Liver (tissue), 8 donors: ENCODE measurements at regions not wholly inside any gene's neighbourhood (a gene's known extent, or its start where the extent isn't known, plus 50 kb on each side); places are given as distances from the start of the nearest gene placed in this dataset.

Experiments used
- DNase-seq: peaks from one replicate; pipeline ENCODE4 v3.0.0-alpha.2; 2017; ENCODE audit warnings: low spot score
- H3K27ac ChIP-seq, 2 donors: one replicate each; pipeline ENCODE4 v1.7.0; 2013; ENCODE audit warnings: inconsistent platforms in 2 of 2, low read length in 2 of 2, control low read depth in 1 of 2, low read depth in 1 of 2, mild to moderate bottlenecking in 1 of 2
- H3K27me3 ChIP-seq, 4 donors: one replicate each; pipeline versions ENCODE4 v1.6.1 to v1.7.0; 2013; ENCODE audit warnings: low read length in 3 of 4, inconsistent platforms in 1 of 4, mild to moderate bottlenecking in 1 of 4, moderate library complexity in 1 of 4; ENCODE audit not compliant: control insufficient read depth in 4 of 4, insufficient read depth in 4 of 4
- H3K36me3 ChIP-seq, 4 donors: one replicate each; pipeline versions ENCODE4 v1.6.1 to v1.7.0; 2013; ENCODE audit warnings: low read length in 3 of 4, mild to moderate bottlenecking in 3 of 4, low read depth in 1 of 4, moderate library complexity in 1 of 4; ENCODE audit not compliant: control insufficient read depth in 4 of 4, insufficient read depth in 3 of 4
- H3K4me1 ChIP-seq, 4 donors: one replicate each; pipeline versions ENCODE4 v1.6.1 to v1.7.0; 2013; ENCODE audit warnings: low read length in 3 of 4, mild to moderate bottlenecking in 3 of 4, moderate library complexity in 1 of 4; ENCODE audit not compliant: control insufficient read depth in 4 of 4, insufficient read depth in 4 of 4
- H3K4me3 ChIP-seq, 3 donors: one replicate each; pipeline versions ENCODE4 v1.6.1 to v1.7.0; 2013; ENCODE audit warnings: low read length in 3 of 3, control low read depth in 1 of 3, low read depth in 1 of 3, mild to moderate bottlenecking in 1 of 3
- H3K9ac ChIP-seq, 2 donors: one replicate each; pipeline ENCODE4 v1.7.0; 2013; ENCODE audit warnings: low read length in 2 of 2, mild to moderate bottlenecking in 2 of 2, moderate library complexity in 2 of 2, control low read depth in 1 of 2, low read depth in 1 of 2
- H3K9me3 ChIP-seq, 4 donors: one replicate each; pipeline versions ENCODE4 v1.6.1 to v1.7.0; 2013; ENCODE audit warnings: low read length in 3 of 4; ENCODE audit not compliant: control insufficient read depth in 4 of 4
- EGR1 ChIP-seq, 2 donors: IDR thresholded peaks; 2 replicates each; pipeline ENCODE4 v1.6.1; 2016 to 2018; ENCODE audit warnings: antibody characterized with exemption in 2 of 2, low read depth in 2 of 2
- FOXA1 ChIP-seq: IDR thresholded peaks from 2 replicates; pipeline ENCODE4 v1.6.1; 2016; ENCODE audit warnings: antibody characterized with exemption
- FOXA2 ChIP-seq: IDR thresholded peaks from 2 replicates; pipeline ENCODE4 v1.6.1; 2016; ENCODE audit warnings: antibody characterized with exemption
- GABPA ChIP-seq, 2 donors: IDR thresholded peaks in 1 of 2; conservative IDR thresholded peaks in 1 of 2; 2 replicates each; pipeline ENCODE4 v1.6.1; 2016; ENCODE audit warnings: antibody characterized with exemption in 2 of 2, mild to moderate bottlenecking in 1 of 2, moderate library complexity in 1 of 2
- HNF4A ChIP-seq, 2 donors: conservative IDR thresholded peaks; 2 replicates each; pipeline ENCODE4 v1.6.1; 2016; ENCODE audit warnings: antibody characterized with exemption in 2 of 2, mild to moderate bottlenecking in 2 of 2
- HNF4G ChIP-seq: IDR thresholded peaks from 2 replicates; pipeline ENCODE4 v1.6.1; 2016; ENCODE audit warnings: antibody characterized with exemption
- JUND ChIP-seq, 2 donors: IDR thresholded peaks; 2 replicates each; pipeline ENCODE4 v1.6.1; 2016; ENCODE audit warnings: antibody characterized with exemption in 2 of 2
- NR2F2 ChIP-seq: IDR thresholded peaks from 2 replicates; pipeline ENCODE4 v1.6.1; 2016; ENCODE audit warnings: antibody characterized with exemption
- RAD21 ChIP-seq, 2 donors: IDR thresholded peaks; 2 replicates each; pipeline ENCODE4 v1.6.1; 2016; ENCODE audit warnings: antibody characterized with exemption in 2 of 2, mild to moderate bottlenecking in 2 of 2
- RXRA ChIP-seq, 2 donors: IDR thresholded peaks; 2 replicates each; pipeline ENCODE4 v1.6.1; 2017 to 2018; ENCODE audit warnings: antibody characterized with exemption in 2 of 2, mild to moderate bottlenecking in 1 of 2
- SP1 ChIP-seq: IDR thresholded peaks from 2 replicates; pipeline ENCODE4 v1.6.1; 2018; ENCODE audit warnings: antibody characterized with exemption, mild to moderate bottlenecking
- TAF1 ChIP-seq: conservative IDR thresholded peaks from 2 replicates; pipeline ENCODE4 v1.6.1; 2016; ENCODE audit warnings: antibody characterized with exemption, mild to moderate bottlenecking
- YY1 ChIP-seq: IDR thresholded peaks from 2 replicates; pipeline ENCODE4 v1.6.1; 2016; ENCODE audit warnings: antibody characterized with exemption, mild to moderate bottlenecking
- WGBS: extraction: QIAGEN DNeasy Blood & Tissue Kit; methylation state at CpG from one replicate; pipeline ENCODE4 v1.1.7; 2013; 5-methylcytosine and 5-hydroxymethylcytosine counted together
- TF ChIP-seq, protein P1 (sequence below): IDR thresholded peaks from 2 replicates; pipeline ENCODE4 v1.6.1; 2016; ENCODE audit warnings: antibody characterized with exemption
- TF ChIP-seq, protein P2 (sequence below): IDR thresholded peaks from 2 replicates; pipeline ENCODE4 v1.6.1; 2016; ENCODE audit warnings: antibody characterized with exemption, mild to moderate bottlenecking
- TF ChIP-seq, protein P3 (sequence below): IDR thresholded peaks from 2 replicates; pipeline ENCODE4 v1.6.1; 2016; ENCODE audit warnings: antibody characterized with exemption
- TF ChIP-seq, protein P4 (sequence below): IDR thresholded peaks from 2 replicates; pipeline ENCODE4 v1.6.1; 2016; ENCODE audit warnings: antibody characterized with exemption
- TF ChIP-seq, protein P5 (sequence below): fragments of 150-350 bp; IDR thresholded peaks from 2 replicates; pipeline ENCODE4 v1.5.1; 2017; ENCODE audit warnings: improper control_type of control experiment, low read depth, low read length; ENCODE audit not compliant: missing input control
- donor health status: healthy.
- donor health status: healthy.
- donor health status: healthy.
- donor health status: healthy.
- donor health status: healthy.

DNA sequence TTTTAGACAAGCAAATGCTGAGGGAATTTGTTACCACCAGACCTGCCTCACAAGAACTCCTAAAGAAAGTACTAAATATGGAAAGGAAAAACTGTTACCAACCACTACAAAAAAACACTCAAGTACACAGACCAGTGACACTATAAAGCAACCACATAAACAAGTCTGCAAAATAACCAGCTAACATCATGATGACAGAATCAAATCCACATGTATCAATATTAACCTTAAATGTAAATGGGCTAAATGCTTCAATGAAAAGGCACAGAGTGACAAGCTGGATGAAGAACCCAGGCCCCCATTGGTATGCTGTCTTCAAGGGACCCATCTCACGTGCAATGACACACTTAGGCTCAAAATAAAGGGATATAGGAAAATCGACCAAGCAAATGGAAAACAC lies 529.9 kb upstream of the CAMK1G start:
- no peak overlapping the region for H3K4me3 ChIP-seq

DNA sequence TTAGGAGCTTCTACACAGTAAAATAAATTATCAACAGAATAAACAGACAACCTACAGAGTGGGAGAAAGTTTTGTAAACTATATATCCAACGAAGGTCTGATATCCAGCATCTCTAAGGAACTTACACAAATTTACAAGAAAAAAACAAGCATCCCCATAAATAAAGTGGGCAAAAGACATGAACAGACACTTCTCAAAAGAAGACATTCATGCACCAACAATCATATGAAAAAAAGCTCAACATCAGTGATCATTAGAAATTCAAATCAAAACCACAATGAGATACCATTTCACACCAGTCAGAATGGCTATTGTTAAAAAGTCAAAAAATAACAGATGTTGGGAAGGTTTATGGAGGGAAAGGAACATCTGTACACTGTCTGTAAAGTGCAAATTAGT lies 526.4 kb upstream of the CAMK1G start:
- Histone ChIP-seq H3K4me1 (no peaks in the 10 kb centered on the region), H3K9ac (no peak overlapping the region), H3K4me3 (no peak overlapping the region), H3K9me3 (no peaks in the 10 kb centered on the region), H3K36me3 (no peaks in the 10 kb centered on the region), H3K27me3 (no peaks in the 10 kb centered on the region), H3K27ac (no peak overlapping the region)
- DNase-seq: no peak
- no peak for TF ChIP-seq FOXA2
- TF ChIP-seq, protein P1, sequence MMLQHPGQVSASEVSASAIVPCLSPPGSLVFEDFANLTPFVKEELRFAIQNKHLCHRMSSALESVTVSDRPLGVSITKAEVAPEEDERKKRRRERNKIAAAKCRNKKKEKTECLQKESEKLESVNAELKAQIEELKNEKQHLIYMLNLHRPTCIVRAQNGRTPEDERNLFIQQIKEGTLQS: no peak
- 77% methylated on average over 1 of the region's 1 CpG for WGBS

More for the DNA sequence above, 529.9 kb upstream of the CAMK1G start:
- H3K27me3 ChIP-seq: no peaks in the 10 kb centered on the region
- H3K27ac ChIP-seq: no peak overlapping the region
- no peaks in the 10 kb centered on the region for H3K4me1 ChIP-seq
- no peak for DNase-seq
- H3K9me3 ChIP-seq: no peaks in the 10 kb centered on the region
- TF ChIP-seq EGR1 (IDR thresholded peaks at IDR 0.05; ENCODE audit: low read depth in 2 of 2): no peak
- TF ChIP-seq JUND (IDR thresholded peaks at IDR 0.05): no peak
- TF ChIP-seq TAF1: no peak
- TF ChIP-seq, protein P2, sequence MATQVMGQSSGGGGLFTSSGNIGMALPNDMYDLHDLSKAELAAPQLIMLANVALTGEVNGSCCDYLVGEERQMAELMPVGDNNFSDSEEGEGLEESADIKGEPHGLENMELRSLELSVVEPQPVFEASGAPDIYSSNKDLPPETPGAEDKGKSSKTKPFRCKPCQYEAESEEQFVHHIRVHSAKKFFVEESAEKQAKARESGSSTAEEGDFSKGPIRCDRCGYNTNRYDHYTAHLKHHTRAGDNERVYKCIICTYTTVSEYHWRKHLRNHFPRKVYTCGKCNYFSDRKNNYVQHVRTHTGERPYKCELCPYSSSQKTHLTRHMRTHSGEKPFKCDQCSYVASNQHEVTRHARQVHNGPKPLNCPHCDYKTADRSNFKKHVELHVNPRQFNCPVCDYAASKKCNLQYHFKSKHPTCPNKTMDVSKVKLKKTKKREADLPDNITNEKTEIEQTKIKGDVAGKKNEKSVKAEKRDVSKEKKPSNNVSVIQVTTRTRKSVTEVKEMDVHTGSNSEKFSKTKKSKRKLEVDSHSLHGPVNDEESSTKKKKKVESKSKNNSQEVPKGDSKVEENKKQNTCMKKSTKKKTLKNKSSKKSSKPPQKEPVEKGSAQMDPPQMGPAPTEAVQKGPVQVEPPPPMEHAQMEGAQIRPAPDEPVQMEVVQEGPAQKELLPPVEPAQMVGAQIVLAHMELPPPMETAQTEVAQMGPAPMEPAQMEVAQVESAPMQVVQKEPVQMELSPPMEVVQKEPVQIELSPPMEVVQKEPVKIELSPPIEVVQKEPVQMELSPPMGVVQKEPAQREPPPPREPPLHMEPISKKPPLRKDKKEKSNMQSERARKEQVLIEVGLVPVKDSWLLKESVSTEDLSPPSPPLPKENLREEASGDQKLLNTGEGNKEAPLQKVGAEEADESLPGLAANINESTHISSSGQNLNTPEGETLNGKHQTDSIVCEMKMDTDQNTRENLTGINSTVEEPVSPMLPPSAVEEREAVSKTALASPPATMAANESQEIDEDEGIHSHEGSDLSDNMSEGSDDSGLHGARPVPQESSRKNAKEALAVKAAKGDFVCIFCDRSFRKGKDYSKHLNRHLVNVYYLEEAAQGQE: no peak
- TF ChIP-seq RXRA (IDR thresholded peaks at IDR 0.05): no peak
- TF ChIP-seq, protein P3, sequence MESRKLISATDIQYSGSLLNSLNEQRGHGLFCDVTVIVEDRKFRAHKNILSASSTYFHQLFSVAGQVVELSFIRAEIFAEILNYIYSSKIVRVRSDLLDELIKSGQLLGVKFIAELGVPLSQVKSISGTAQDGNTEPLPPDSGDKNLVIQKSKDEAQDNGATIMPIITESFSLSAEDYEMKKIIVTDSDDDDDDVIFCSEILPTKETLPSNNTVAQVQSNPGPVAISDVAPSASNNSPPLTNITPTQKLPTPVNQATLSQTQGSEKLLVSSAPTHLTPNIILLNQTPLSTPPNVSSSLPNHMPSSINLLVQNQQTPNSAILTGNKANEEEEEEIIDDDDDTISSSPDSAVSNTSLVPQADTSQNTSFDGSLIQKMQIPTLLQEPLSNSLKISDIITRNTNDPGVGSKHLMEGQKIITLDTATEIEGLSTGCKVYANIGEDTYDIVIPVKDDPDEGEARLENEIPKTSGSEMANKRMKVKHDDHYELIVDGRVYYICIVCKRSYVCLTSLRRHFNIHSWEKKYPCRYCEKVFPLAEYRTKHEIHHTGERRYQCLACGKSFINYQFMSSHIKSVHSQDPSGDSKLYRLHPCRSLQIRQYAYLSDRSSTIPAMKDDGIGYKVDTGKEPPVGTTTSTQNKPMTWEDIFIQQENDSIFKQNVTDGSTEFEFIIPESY: no peak
- TF ChIP-seq HNF4G: no peak
- TF ChIP-seq, protein P4, sequence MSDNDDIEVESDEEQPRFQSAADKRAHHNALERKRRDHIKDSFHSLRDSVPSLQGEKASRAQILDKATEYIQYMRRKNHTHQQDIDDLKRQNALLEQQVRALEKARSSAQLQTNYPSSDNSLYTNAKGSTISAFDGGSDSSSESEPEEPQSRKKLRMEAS: no peak
- TF ChIP-seq, protein P1: no peak
- no peak for TF ChIP-seq RAD21 (IDR thresholded peaks at IDR 0.05)
- TF ChIP-seq FOXA1: no peak
- no peak for TF ChIP-seq YY1
- TF ChIP-seq, protein P5, sequence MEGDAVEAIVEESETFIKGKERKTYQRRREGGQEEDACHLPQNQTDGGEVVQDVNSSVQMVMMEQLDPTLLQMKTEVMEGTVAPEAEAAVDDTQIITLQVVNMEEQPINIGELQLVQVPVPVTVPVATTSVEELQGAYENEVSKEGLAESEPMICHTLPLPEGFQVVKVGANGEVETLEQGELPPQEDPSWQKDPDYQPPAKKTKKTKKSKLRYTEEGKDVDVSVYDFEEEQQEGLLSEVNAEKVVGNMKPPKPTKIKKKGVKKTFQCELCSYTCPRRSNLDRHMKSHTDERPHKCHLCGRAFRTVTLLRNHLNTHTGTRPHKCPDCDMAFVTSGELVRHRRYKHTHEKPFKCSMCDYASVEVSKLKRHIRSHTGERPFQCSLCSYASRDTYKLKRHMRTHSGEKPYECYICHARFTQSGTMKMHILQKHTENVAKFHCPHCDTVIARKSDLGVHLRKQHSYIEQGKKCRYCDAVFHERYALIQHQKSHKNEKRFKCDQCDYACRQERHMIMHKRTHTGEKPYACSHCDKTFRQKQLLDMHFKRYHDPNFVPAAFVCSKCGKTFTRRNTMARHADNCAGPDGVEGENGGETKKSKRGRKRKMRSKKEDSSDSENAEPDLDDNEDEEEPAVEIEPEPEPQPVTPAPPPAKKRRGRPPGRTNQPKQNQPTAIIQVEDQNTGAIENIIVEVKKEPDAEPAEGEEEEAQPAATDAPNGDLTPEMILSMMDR: no peak
- no peak for TF ChIP-seq SP1
- TF ChIP-seq NR2F2: no peak
- no peak for TF ChIP-seq HNF4A (conservative IDR thresholded peaks at IDR 0.05)
- TF ChIP-seq GABPA (IDR thresholded peaks at IDR 0.05 in 1 of 2, conservative IDR thresholded peaks at IDR 0.05 in 1 of 2): no peak
- TF ChIP-seq FOXA2: no peak
- no peak overlapping the region for H3K9ac ChIP-seq
- H3K36me3 ChIP-seq: no peaks in the 10 kb centered on the region
- 73% methylated on average over 2 of the region's 2 CpGs for WGBS
